ENCODE measurements at regions not wholly inside any gene's neighbourhood (a gene's known extent, or its start where the extent isn't known, plus 50 kb on each side); places are given as distances from the start of the nearest gene placed in this dataset.

GRCh38 chr5:57035955-57036354, 84.0 kb upstream of the MIER3 start:
- DNase-seq (no peak), ATAC-seq (no peak)
- WGBS, 4 donors, result 83 to 94% (median 90%) methylated on average over 3 of the region's 3 CpGs
- Histone ChIP-seq H3K4me3 (no peak overlapping the region), H3K27ac (no peak overlapping the region), H3K9me3 (no peaks in the 10 kb centered on the region), H3K36me3 (no peaks in the 10 kb centered on the region), H3K27me3 (peaks cover 0 to 12% (median 0%) of the 10 kb centered on the region in 9 donors), H3K4me1 (no peaks in the 10 kb centered on the region)
- intact Hi-C loops (cut with DNase I), result no loop called here
- no peak for TF ChIP-seq POLR2A (IDR thresholded peaks at IDR 0.05)
- TF ChIP-seq, protein P1, sequence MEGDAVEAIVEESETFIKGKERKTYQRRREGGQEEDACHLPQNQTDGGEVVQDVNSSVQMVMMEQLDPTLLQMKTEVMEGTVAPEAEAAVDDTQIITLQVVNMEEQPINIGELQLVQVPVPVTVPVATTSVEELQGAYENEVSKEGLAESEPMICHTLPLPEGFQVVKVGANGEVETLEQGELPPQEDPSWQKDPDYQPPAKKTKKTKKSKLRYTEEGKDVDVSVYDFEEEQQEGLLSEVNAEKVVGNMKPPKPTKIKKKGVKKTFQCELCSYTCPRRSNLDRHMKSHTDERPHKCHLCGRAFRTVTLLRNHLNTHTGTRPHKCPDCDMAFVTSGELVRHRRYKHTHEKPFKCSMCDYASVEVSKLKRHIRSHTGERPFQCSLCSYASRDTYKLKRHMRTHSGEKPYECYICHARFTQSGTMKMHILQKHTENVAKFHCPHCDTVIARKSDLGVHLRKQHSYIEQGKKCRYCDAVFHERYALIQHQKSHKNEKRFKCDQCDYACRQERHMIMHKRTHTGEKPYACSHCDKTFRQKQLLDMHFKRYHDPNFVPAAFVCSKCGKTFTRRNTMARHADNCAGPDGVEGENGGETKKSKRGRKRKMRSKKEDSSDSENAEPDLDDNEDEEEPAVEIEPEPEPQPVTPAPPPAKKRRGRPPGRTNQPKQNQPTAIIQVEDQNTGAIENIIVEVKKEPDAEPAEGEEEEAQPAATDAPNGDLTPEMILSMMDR (IDR thresholded peaks at IDR 0.05), result no peak

- WGBS, 4 donors, result 90 to 96% (median 91%) methylated on average over 3 of the region's 3 CpGs
These were observed 84.8 kb upstream of the MIER3 start for GRCh38 chr5:57036761-57037160.

DNA sequence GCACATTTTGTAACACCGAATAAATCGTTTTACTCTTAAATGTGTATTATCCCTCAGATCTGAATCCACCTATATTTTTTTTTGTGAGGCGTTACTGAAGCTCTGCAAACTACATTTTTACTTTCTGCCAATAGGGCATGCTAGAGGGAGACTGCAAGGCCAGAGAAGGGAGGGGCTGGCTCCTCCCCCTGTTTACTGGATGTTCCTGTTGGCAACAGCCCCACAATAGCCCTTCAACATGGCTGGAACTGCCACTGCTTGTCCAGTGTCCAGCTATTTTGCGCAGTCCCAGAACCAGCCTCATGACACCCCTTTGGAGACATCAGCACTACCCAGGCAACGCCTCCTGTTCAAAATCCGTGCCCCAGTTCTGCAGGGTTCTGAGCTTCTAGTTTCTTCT, 85.4 kb upstream of the MIER3 start:
- no peaks in the 10 kb centered on the region for H3K9me3 ChIP-seq
- no peaks in the 10 kb centered on the region for H3K36me3 ChIP-seq
- intact Hi-C loops (cut with DNase I), result no loop called here
- no peak overlapping the region for H3K27ac ChIP-seq
- H3K4me3 ChIP-seq, result no peak overlapping the region
- no peak for DNase-seq
- 77 to 85% (median 83%) methylated on average over 6 of the region's 6 CpGs for WGBS, 4 donors
- ATAC-seq, result no peak
- no peaks in the 10 kb centered on the region for H3K4me1 ChIP-seq
- TF ChIP-seq, protein P1 (IDR thresholded peaks at IDR 0.05), result no peak
- no peak for TF ChIP-seq POLR2A (IDR thresholded peaks at IDR 0.05)
- peaks cover 0 to 14% (median 0%) of the 10 kb centered on the region in 9 donors for H3K27me3 ChIP-seq

More at GRCh38 chr5:57036761-57037160, 84.8 kb upstream of the MIER3 start:
- intact Hi-C loops (cut with DNase I), result no loop called here
- Histone ChIP-seq H3K36me3 (no peaks in the 10 kb centered on the region), H3K4me3 (no peak overlapping the region), H3K9me3 (no peaks in the 10 kb centered on the region), H3K27me3 (peaks cover 0 to 14% (median 0%) of the 10 kb centered on the region in 9 donors), H3K4me1 (no peaks in the 10 kb centered on the region), H3K27ac (no peak overlapping the region)
- TF ChIP-seq POLR2A (IDR thresholded peaks at IDR 0.05), result no peak
- TF ChIP-seq, protein P1 (IDR thresholded peaks at IDR 0.05), result no peak
- no peak for ATAC-seq
- no peak for DNase-seq

DNA sequence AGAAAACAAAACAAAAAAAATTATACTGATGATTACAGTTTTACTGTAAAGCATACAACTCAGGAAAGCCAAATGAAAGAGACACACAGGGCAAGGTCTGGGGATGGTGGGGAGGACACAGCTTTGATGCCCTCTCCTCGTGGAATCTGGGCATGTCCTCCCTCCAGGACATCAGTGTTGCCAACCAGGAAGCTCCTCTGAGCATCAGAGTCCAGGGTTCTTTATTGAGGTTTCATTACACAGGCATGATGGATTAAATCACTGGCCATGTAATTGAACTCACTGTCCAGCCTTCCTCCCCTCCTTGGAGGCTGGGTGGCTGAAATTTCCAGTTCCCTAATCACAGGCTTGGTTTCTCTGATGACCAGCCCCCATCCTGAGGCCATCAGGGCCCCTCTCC, 89.6 kb upstream of the MIER3 start:
- Histone ChIP-seq H3K4me1 (no peaks in the 10 kb centered on the region), H3K27ac (no peak overlapping the region), H3K9me3 (no peaks in the 10 kb centered on the region), H3K36me3 (no peaks in the 10 kb centered on the region), H3K27me3 (peaks cover 0 to 13% (median 0%) of the 10 kb centered on the region in 9 donors), H3K4me3 (no peak overlapping the region)
- DNase-seq (no peak), ATAC-seq (no peak)
- intact Hi-C loops (cut with DNase I), result no loop called here
- TF ChIP-seq, protein P1 (IDR thresholded peaks at IDR 0.05), result no peak
- TF ChIP-seq POLR2A (IDR thresholded peaks at IDR 0.05), result no peak
- WGBS, 4 donors, result 57 to 68% (median 63%) methylated on average over 1 of the region's 1 CpG

All from heart left ventricle (tissue), 16 donors.